C4-2B (cell line): ENCODE measurements at regions not wholly inside any gene's neighbourhood (a gene's known extent, or its start where the extent isn't known, plus 50 kb on each side); places are given as distances from the start of the nearest gene placed in this dataset.

ENCODE experiments used
- ZFX ChIP-seq: fragments of 450-650 bp; IDR thresholded peaks from 2 replicates; pipeline ENCODE4 v1.6.1; 2017
- TF ChIP-seq, protein P1 (sequence below): fragments of 450-650 bp; conservative IDR thresholded peaks from 2 replicates; pipeline ENCODE4 v1.5.1; 2017; ENCODE audit warnings: mild to moderate bottlenecking

DNA sequence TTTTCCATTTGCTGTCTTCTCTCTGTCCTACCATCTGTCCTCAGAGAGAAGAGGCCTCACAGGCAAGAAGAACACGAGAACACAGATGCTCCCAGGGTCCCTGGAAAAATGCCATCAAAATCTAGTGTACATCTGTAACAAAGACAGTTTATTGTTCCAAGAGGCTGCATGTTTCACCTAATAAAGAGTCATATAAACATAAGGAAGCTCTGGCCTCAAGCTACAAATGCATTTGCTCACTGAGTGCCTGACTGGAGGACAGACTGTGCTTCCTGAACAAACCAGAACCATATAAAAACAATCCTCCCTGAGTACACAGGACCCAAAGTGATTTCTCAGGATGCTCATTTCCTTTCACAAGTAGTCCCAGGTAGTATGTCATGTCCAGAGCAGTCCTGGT lies 76.3 kb upstream of the SLC44A3 start:
- TF ChIP-seq, protein P1, sequence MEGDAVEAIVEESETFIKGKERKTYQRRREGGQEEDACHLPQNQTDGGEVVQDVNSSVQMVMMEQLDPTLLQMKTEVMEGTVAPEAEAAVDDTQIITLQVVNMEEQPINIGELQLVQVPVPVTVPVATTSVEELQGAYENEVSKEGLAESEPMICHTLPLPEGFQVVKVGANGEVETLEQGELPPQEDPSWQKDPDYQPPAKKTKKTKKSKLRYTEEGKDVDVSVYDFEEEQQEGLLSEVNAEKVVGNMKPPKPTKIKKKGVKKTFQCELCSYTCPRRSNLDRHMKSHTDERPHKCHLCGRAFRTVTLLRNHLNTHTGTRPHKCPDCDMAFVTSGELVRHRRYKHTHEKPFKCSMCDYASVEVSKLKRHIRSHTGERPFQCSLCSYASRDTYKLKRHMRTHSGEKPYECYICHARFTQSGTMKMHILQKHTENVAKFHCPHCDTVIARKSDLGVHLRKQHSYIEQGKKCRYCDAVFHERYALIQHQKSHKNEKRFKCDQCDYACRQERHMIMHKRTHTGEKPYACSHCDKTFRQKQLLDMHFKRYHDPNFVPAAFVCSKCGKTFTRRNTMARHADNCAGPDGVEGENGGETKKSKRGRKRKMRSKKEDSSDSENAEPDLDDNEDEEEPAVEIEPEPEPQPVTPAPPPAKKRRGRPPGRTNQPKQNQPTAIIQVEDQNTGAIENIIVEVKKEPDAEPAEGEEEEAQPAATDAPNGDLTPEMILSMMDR = no peak
- no peak for TF ChIP-seq ZFX
